NCI-H1694 (cell line): ENCODE measurements at regions not wholly inside any gene's neighbourhood (a gene's known extent, or its start where the extent isn't known, plus 50 kb on each side); places are given as distances from the start of the nearest gene placed in this dataset.
A peak's percentile ranks its signal among the peaks of the same experiment; 100 is the strongest.

ENCODE experiments used
- DNase-seq: peaks from one replicate; lab custom pipeline; 2025; lab: John Stamatoyannopoulos, UW

- DNase-seq: peak; percentile 78
Measured at GRCh38 chr14:60349663-60350365, 100.8 kb downstream of the PPM1A start.

- no peak for DNase-seq
Measured at GRCh38 chr14:60350366-60350720, 101.3 kb downstream of the PPM1A start.

- DNase-seq: no peak
Measured at GRCh38 chr14:60353420-60353819, 104.4 kb downstream of the PPM1A start.

GRCh38 chr14:60355768-60356167 is 106.7 kb downstream of the PPM1A start:
- no peak for DNase-seq

- no peak for DNase-seq
Measured at GRCh38 chr14:60356386-60356785, 107.4 kb downstream of the PPM1A start.

GRCh38 chr14:60356906-60357550 is 108.0 kb downstream of the PPM1A start:
- DNase-seq: no peak

- DNase-seq: no peak
Measured at GRCh38 chr14:60357551-60358149, 108.6 kb downstream of the PPM1A start.

- no peak for DNase-seq
Measured at GRCh38 chr14:60363275-60363674, 114.3 kb downstream of the PPM1A start.

- no peak for DNase-seq
Measured at GRCh38 chr14:60363687-60364086, 114.7 kb downstream of the PPM1A start.

GRCh38 chr14:60381909-60382308 is 104.0 kb downstream of the C14orf39 start:
- no peak for DNase-seq
